GM19023 (cell line): ENCODE measurements at regions not wholly inside any gene's neighbourhood (a gene's known extent, or its start where the extent isn't known, plus 50 kb on each side); places are given as distances from the start of the nearest gene placed in this dataset.

Experiments used
- ATAC-seq: cut with Tn5 transposase; IDR thresholded peaks from one replicate; pipeline ENCODE4 v1.9.1; 2021; ENCODE audit warnings: mild to moderate bottlenecking, moderate library complexity; ENCODE audit not compliant: unreplicated experiment

DNA sequence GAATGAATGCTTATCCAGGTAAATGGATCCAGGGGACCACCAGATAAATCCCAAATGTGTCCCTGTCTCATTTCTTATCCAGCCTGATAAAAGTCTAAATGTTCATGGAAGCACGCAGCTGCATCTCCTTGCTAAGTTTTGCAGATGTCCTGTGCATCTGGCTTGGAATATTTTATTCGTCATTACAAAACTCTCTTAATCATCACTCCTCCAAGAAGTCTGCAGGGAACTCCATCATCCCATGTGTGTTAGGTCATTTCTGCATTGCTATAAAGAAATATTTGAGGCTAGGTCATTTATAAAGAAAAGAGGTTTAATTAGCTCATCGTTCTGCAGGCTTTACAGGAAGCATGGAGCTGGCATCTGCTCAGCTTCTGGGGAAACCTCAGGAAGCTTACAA is 297.2 kb downstream of the HS3ST1 start:
- no peak for ATAC-seq

DNA sequence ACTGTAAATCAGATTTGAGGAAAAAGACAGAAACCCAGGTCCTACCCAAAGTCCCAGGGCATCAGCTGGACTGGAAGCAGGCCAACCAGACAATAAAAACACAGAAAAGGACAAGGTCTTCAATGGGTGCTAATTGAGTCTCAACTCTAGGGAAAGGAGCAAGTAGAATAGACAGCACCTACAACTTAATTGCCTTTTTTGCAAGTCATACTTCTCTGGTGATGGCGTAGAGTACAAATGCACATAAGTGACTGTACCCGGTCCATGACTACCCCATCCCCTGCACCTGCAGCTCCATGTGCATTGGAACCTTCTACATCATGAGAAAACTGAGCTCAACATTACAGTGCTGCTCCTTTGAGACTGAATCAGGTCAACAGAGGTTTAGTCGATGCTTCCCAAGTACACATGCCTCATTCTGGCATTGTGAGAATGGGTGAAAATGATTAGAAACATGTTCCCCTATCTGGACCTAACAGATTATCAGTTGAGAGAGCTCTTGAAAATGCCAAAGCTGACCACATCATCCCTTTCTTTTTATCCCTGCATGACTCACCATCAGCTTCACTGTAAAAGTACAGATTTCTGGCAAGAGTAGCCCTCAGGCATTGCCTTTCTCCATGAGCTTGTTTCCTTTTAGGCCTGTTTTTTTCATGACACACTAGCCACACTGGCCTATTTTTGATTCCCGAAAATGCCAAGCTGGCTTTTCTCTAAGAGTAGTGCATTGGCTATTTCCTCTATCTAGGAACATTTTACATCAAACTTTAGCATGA is 298.3 kb downstream of the HS3ST1 start:
- no peak for ATAC-seq

DNA sequence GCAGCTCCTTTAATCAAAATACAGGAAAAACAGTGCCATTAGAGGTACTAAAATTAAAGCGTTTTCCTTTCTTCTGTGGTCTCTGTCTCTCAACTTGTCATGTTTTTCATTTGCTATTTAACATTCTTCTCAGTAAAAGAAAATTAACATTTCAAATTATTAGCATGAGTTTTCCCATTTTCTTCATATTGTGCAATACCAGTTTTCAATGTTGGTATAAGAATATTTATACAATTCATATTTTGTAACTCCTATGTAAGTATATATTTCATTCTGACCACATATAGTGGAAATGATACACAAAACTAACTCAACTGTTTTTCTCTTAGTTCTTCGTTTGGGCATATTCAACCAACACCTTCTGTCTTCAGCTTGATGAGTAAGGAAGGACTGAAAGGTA is 308.3 kb downstream of the HS3ST1 start:
- ATAC-seq = no peak

DNA sequence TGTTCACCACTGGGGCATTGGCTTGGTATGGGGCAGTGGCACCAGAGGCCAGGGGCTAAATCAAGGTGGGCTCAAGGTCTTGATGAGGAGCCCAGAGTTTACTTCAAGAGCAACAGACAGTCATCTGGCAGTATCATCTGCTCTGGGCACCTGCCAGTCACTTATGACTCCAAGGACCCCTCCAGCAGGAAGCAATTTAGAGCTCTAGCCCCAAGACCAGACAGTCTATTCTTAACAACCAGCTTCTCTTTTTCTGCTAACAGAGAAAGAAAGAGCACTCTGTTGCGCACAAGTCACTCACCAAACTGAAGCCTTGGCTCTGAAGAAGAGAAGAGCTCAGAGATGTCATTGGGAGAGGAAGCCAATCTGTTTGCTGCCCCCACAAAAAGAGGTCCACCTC is 309.2 kb downstream of the HS3ST1 start:
- no peak for ATAC-seq

- ATAC-seq = no peak
These were observed 310.2 kb downstream of the HS3ST1 start for GRCh38 chr4:11118513-11118912.

GRCh38 chr4:11116940-11117339 is 311.8 kb downstream of the HS3ST1 start:
- ATAC-seq = no peak

DNA sequence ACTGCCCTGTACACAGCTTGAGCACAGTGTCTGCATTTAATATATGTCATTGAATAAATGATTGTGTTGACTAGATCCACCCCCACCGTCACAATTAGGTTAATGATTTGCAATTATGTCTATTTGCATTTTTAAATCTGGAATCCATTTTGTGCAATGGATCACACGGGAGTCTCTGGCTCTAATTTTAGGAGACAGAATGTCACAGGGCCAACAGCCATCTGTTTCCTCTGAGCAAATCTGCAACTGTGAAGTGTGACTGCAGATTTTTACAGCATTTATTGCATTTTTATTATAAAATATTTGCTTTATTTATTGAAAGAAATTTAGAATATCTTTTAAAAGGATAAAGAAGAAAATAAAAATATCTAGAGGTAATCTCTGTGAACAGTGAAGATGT is 316.8 kb downstream of the HS3ST1 start:
- ATAC-seq = no peak

DNA sequence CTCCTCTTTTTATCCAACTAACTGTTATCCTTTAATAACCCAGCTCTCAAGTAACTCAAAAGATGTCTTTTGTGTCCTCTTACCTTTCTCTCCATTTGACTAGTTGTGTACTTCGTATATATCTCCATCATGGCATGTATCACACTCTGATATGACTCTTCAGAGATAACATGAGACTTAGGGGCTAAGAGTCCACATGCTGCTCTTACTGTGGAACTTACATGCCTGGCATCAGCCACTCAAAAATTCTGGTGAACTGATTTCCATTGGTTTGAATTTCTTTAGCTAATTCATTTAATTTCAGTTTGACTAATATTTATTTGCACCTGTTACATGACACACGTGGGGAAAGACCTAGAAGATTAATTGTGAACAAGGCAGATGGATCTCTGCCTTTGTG is 317.3 kb downstream of the HS3ST1 start:
- no peak for ATAC-seq

- no peak for ATAC-seq
These were observed 321.9 kb downstream of the HS3ST1 start for GRCh38 chr4:11106759-11107158.

- no peak for ATAC-seq
These were observed 322.5 kb downstream of the HS3ST1 start for GRCh38 chr4:11106190-11106589.

GRCh38 chr4:11105715-11106114 is 323.0 kb downstream of the HS3ST1 start:
- ATAC-seq = no peak

- ATAC-seq = no peak
These were observed 330.2 kb downstream of the HS3ST1 start for GRCh38 chr4:11098461-11098860.

DNA sequence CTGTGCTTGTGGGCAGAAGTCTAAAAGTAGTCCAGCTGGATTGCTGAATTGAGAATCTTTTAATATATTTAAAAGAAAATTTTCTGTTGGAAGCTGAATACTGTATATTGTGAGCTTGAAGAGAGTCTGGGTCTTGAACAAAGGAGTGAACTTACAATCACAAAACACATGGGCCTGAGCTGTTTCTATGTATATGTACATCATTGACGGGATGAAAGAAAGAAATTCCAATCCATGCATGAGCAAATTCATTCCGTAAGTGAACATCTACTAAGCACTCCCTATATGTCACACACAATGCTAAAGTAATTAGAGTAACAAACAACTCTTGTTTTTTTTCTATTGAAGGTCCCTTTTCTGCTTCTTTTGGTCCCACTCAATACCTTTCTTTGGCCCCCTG is 331.0 kb downstream of the HS3ST1 start:
- ATAC-seq = no peak

GRCh38 chr4:11081006-11081405 is 347.7 kb downstream of the HS3ST1 start:
- no peak for ATAC-seq

- ATAC-seq = no peak
These were observed 349.5 kb downstream of the HS3ST1 start for GRCh38 chr4:11079171-11079570.

- ATAC-seq = no peak
These were observed 354.0 kb downstream of the HS3ST1 start for GRCh38 chr4:11074581-11075241.

GRCh38 chr4:11073621-11074051 is 355.1 kb downstream of the HS3ST1 start:
- no peak for ATAC-seq

GRCh38 chr4:11072999-11073398 is 355.7 kb downstream of the HS3ST1 start:
- ATAC-seq = no peak

GRCh38 chr4:11072463-11072862 is 356.2 kb downstream of the HS3ST1 start:
- ATAC-seq = no peak

- no peak for ATAC-seq
These were observed 357.9 kb downstream of the HS3ST1 start for GRCh38 chr4:11070813-11071212.

GRCh38 chr4:11069581-11070211 is 359.0 kb downstream of the HS3ST1 start:
- ATAC-seq = no peak

DNA sequence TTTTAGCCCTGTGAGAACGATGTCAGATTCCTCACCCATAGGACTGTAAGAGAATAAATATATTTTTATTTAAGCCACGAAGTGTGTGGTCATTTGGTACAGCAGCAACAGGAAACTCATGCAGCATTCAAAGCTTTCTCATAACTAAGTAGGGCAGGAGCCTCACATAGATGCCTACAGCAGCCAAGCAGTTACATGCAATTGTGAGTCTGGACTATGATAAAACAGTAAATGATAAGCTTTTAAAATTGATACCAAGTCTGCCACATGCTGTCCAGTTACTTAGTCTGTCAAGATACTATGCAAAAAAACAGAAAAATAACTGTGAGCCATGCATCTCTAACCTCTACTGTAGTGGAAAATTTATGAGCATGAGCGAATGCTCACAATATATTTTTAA is 359.6 kb downstream of the HS3ST1 start:
- no peak for ATAC-seq
